ENCODE measurements at regions not wholly inside any gene's neighbourhood (a gene's known extent, or its start where the extent isn't known, plus 50 kb on each side); places are given as distances from the start of the nearest gene placed in this dataset.
"Not testable (repeated sequence)": the region's sequence is repeated elsewhere in the genome, so short reads cannot be mapped to it uniquely, and the experiment has no call there.

- not testable (repeated sequence) for TF ChIP-seq POLR2A, CTCF (IDR thresholded peaks at IDR 0.05)
Observed at GRCh38 chr4:71905594-71905993, 121.7 kb upstream of the GC start.
